H7 (cell line): ENCODE measurements at regions not wholly inside any gene's neighbourhood (a gene's known extent, or its start where the extent isn't known, plus 50 kb on each side); places are given as distances from the start of the nearest gene placed in this dataset.

Experiments used
- DNase-seq: peaks from one replicate; pipeline ENCODE4 v3.0.0; 2012
- H3K27me3 ChIP-seq: 2 replicates; pipeline ENCODE4 v1.6.0; 2011; ENCODE audit warnings: mild to moderate bottlenecking, low read length; ENCODE audit not compliant: control insufficient read depth, insufficient read depth
- H3K36me3 ChIP-seq: replicated peaks from 2 replicates; pipeline ENCODE4 v1.5.1; 2011; ENCODE audit warnings: low read length; ENCODE audit not compliant: control insufficient read depth, insufficient read depth
- H3K4me3 ChIP-seq: 2 replicates; pipeline ENCODE4 v1.5.1; 2011; ENCODE audit warnings: low read depth, mild to moderate bottlenecking, control low read depth, low read length, moderate library complexity; ENCODE audit not compliant: insufficient read depth

DNA sequence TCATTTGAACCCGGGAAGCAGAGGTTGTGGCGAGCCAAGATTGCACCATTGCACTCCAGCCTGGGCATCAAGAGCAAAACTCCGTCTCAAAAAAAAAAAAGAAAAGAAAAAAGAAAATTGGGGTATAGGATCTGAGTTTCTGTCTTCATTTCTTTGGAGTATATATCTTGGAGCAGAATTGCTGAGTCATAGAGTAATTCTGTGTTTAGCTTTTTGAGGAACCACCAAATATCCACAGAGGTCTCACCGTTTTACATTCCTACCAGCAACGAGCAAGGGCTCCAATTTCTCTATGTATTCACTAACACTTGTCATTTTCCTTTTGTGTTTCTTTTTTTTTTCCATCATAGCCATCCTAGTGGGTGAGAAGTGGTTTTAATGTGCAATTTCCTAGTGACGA, 87.6 kb upstream of the TEX51 start:
- H3K27me3 ChIP-seq: no peaks in the 10 kb centered on the region
- DNase-seq: no peak
- no peaks in the 10 kb centered on the region for H3K36me3 ChIP-seq
- H3K4me3 ChIP-seq: no peak overlapping the region

DNA sequence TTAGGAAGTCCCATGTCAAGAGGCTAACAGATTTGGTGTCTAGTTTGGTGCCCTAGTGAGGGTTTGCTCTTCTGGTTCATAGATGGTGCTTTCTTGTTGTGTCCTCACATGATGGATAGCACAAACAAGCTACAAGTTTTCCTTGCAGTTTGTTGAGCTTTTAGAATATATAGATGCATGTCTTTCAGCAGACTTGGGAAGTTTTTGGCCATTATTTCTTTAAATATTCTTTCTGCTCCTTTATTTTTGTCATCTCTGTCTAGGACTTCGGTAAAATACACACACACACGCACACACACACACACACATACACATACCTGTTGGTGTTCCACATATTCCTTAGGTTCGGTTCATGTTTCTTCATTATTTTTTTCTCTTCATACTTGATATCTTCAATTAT, 81.5 kb upstream of the TEX51 start:
- H3K4me3 ChIP-seq: no peak overlapping the region
- no peaks in the 10 kb centered on the region for H3K36me3 ChIP-seq
- DNase-seq: no peak
- H3K27me3 ChIP-seq: no peaks in the 10 kb centered on the region

DNA sequence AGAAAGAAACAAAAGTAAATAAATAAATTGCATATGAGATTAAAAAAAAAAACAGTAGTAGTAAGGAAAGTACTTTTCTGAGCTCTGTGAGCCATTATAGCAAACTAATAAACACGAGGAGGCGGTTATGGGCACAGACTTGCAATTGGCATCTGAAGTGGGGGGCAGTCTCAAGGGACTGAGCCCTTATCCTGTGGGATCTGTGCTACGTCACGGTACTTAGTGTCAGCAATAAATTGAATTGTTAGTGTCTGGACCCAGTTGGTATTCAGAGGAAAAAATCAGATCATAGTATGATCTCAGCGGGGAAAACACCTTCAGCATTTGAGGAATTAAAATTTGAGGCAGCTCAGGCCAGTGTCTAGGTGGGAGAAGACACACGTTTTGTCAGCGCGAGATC, 76.6 kb upstream of the TEX51 start:
- no peak for DNase-seq
- Histone ChIP-seq H3K4me3 (no peak overlapping the region), H3K27me3 (peaks cover 2% of the 10 kb centered on the region; the same call in 1 of the 2 replicates), H3K36me3 (no peaks in the 10 kb centered on the region)

DNA sequence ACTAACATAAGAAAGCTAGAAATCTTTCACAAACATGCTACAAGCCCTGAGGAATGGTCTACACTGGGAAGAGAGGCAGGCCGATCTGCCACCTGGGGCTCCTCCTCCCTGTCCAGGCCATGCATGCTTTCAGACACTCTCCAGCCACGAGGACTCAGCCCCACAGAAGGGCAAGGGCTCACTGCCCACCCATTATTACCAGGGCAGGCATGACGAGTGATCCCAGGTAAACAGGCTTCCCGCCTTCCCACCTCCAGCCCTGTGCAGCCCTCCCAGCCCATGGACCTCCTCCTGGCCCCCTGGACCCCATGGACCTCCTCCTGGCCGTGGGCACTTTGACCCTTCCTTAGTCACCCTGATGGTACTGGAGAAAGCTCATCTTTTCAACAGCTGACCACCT, 75.8 kb upstream of the TEX51 start:
- no peak for DNase-seq
- H3K4me3 ChIP-seq: no peak overlapping the region

DNA sequence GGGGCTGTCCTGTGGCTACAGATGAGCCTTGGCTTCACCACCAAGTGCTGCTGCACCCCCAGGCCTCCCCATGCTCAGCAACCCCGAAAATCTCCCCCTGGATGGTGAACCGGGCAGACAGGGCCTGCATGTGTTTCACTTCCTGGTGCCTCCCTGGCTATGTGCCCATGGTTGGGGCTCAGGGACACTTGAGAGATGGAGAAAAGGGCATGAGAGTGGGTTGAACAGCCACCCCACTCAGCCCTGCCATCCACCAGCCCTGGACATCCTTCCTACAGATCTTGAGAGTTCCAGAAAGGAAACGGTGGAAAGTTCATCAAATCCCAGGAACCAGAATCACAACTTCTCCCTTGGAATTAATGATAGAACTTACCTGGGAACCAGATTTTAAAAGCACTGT, 74.7 kb upstream of the TEX51 start:
- no peak for DNase-seq
- Histone ChIP-seq H3K27me3 (peaks cover 2% of the 10 kb centered on the region; the same call in 1 of the 2 replicates), H3K4me3 (no peak overlapping the region), H3K36me3 (no peaks in the 10 kb centered on the region)

More for the DNA sequence above, 75.8 kb upstream of the TEX51 start:
- Histone ChIP-seq H3K27me3 (peaks cover 2% of the 10 kb centered on the region; the same call in 1 of the 2 replicates), H3K36me3 (no peaks in the 10 kb centered on the region)

DNA sequence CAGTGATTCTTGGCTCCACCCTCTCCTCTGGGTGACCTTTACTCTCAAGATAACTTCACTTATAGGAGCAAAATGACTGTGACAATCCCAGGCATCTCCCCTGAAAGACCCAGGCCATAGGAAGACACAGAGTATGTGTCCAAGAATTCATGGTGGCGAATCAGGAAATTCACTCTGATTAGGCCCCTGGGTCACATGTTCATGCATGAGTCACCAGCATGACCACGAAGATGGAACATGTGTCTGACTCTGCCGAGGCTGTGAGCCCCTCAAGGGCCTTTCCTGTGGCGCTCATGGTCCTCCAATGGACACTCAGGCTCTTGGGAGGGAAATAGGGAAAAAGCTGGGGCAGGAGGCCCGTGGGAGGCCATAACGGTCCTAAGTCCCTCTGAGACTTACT, 74.0 kb upstream of the TEX51 start:
- no peak for DNase-seq
- Histone ChIP-seq H3K36me3 (no peaks in the 10 kb centered on the region), H3K27me3 (peaks cover 2% of the 10 kb centered on the region; the same call in 1 of the 2 replicates), H3K4me3 (no peak overlapping the region)

DNA sequence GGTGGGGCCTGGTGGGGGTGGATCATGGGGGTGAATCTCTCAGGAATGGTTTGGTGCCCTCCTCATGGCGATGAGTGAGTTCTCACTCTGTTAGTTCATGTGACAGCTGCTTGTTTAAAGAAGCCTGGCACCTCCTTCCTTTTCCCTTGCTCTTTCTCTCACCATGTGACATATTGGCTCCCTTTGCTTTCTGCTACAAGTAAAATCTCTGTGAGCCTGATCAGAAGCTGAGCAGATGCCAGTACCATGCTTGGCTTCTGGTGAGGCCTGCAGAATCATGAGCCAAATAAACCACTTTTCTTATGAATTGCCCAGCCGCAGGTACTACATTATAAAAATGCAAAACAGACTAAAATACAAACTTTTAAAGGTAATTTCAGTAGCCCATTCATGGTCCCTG, 73.4 kb upstream of the TEX51 start:
- Histone ChIP-seq H3K27me3 (peaks cover 2% of the 10 kb centered on the region; the same call in 1 of the 2 replicates), H3K4me3 (no peak overlapping the region), H3K36me3 (no peaks in the 10 kb centered on the region)
- DNase-seq: no peak

DNA sequence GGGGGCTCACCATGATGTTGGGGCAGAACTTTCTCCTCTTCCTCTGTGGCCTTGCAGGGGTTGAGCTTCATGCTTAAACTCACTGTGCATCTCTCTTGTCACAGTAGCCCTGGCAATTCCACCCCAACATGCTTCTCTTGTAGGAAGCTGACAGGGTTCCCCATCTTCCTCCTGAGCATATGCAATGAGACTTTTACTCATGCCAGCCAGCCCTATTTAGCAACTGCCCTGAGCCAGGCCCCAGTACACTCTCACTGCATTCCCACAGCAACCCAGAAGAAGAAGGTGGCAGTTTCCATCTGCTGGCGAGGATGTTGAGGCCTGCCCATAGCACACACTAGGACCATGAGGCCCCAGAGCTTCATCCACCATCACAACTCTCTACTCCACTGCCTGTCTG, 72.2 kb upstream of the TEX51 start:
- peaks cover 2% of the 10 kb centered on the region; the same call in 1 of the 2 replicates for H3K27me3 ChIP-seq
- H3K36me3 ChIP-seq: no peaks in the 10 kb centered on the region
- no peak for DNase-seq
- no peak overlapping the region for H3K4me3 ChIP-seq

DNA sequence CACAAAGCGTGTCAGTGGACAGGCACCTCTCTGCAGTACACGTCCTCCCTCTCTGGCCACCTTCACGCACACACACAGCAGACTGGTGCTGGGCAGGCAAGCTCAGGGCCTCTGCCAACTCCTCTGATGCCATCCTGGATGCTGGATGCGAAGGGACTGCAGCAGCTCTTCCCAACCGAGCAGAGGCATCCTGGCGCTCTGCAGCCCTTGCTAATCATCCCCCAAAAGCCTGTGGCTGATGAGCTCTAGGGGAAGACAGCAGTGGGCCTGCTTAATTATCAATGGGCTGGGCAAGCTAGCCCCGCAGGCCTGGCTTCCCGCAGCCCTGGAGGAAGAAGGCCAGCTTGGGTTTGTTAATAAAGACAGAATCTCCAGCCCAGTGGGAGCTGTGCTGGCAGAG, 71.3 kb upstream of the TEX51 start:
- Histone ChIP-seq H3K36me3 (no peaks in the 10 kb centered on the region), H3K27me3 (peaks cover 2% of the 10 kb centered on the region; the same call in 1 of the 2 replicates), H3K4me3 (no peak overlapping the region)
- peak; percentile 63 for DNase-seq

DNA sequence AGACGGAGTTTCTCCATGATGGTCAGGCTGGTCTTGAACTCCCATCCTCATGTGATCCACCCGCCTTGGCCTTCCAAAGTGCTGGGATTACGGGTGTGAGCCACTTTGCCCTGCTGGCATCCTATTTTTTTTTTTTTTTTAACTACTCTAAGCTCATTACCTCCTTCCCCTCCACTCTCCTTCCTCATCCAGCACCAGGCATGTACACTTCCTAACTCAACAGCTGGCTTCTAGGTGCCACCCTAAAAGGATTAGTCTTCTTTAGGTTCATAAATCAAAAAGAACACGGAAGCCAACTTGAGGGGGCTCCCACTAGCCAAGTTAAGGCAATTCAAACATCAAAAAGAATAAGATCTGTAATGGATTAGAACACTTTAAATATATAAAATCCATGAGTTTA, 70.6 kb upstream of the TEX51 start:
- H3K36me3 ChIP-seq: no peaks in the 10 kb centered on the region
- peaks cover 2% of the 10 kb centered on the region; the same call in 1 of the 2 replicates for H3K27me3 ChIP-seq
- no peak for DNase-seq
- H3K4me3 ChIP-seq: no peak overlapping the region

DNA sequence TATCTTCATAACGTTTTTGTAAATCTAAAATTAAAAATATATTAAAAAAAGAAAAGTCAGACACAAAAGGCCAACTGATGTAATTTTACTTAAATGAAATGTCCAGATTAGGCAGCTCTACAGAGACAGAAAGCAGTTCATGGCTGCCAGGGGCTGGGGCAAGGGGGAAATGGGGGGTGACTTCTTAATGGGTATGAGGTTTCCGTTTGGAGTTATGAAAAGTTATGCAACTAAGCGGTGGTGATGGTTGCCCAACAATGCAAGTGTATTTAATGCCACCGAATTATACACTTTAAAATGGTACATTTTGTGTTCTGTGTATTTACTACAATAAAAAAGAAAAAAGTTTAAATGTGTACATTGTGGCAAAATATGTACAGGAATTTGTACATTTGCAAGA, 70.2 kb upstream of the TEX51 start:
- no peak overlapping the region for H3K4me3 ChIP-seq
- DNase-seq: no peak
- H3K27me3 ChIP-seq: peaks cover 2% of the 10 kb centered on the region; the same call in 1 of the 2 replicates
- no peaks in the 10 kb centered on the region for H3K36me3 ChIP-seq

DNA sequence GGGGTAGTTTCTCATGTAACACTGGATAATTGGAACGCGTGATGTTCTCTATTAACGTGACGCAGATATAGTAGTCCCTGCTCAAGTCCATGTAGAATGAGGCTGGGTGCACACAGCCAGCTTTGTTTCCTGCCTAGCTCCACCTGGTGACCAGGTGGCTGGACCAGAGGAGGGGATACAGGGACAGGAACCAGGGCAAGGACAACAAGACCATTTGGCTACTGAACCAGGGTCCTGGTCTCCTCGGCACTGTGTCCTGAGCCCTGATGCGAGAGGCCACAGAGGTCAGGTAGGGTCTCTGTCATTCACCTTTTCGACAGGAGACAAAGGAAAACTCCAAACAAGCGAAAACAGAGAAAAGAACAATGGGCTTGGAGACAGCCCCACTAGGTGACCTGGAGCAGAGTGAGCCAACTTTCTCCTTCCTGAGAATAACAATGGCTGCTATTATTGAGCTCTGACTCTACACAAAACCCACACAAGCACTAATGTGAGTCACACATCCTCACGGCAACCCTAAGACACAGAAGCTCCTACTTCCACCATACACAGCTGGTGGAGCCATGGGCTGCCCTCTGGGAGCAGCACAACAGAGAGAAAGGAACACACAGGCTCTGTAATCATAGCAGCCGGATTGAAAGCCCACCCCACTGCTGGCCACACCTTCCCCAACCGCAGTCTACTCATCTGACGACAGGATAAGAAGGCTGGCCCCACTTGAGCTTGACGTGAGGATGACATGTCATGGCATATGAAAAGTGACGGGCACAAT, 67.3 kb upstream of the TEX51 start:
- Histone ChIP-seq H3K36me3 (no peaks in the 10 kb centered on the region), H3K4me3 (no peak overlapping the region), H3K27me3 (peaks cover 2% of the 10 kb centered on the region; the same call in 1 of the 2 replicates)
- DNase-seq: no peak

DNA sequence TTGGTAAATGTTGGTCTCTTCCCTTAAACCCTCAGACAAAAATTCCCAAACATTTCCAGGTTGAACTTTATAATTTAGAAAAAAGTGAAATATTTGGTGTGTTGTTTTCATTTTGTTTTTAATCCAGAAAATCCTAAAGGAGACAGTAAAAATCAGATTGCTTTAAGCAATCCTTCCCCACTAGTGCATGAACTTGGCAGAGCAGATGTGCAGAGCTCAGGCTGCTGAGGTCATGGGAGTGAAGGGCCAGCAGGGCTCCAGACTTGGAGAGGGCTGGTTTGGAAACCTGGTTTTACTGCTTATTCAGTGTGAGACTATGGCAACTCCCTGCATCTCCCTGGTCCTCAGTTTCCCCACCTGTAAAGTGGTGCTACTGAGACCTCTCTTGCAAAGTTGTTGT, 66.7 kb upstream of the TEX51 start:
- no peaks in the 10 kb centered on the region for H3K27me3 ChIP-seq
- H3K4me3 ChIP-seq: no peak overlapping the region
- no peaks in the 10 kb centered on the region for H3K36me3 ChIP-seq
- no peak for DNase-seq

DNA sequence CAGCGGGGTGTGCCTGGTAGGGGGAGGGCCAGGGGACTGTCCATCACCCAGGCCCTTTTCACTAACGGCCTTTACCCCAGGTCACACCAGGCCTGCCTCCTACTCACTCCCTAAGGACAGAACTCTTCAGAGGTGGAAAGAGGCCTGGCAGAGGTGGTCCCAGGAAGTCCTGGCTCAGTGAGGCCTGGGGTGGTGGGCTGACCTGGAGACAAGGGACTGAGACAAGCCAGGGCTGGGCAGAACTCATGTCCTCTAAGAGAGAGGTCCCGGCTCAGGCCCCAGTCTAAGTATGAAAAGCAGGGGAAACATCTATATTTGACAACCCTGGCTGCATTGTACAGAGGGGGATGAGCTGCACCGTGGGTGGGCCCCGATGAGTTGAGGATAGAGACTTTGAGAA, 65.9 kb upstream of the TEX51 start:
- no peaks in the 10 kb centered on the region for H3K36me3 ChIP-seq
- no peaks in the 10 kb centered on the region for H3K27me3 ChIP-seq
- no peak overlapping the region for H3K4me3 ChIP-seq
- DNase-seq: no peak

DNA sequence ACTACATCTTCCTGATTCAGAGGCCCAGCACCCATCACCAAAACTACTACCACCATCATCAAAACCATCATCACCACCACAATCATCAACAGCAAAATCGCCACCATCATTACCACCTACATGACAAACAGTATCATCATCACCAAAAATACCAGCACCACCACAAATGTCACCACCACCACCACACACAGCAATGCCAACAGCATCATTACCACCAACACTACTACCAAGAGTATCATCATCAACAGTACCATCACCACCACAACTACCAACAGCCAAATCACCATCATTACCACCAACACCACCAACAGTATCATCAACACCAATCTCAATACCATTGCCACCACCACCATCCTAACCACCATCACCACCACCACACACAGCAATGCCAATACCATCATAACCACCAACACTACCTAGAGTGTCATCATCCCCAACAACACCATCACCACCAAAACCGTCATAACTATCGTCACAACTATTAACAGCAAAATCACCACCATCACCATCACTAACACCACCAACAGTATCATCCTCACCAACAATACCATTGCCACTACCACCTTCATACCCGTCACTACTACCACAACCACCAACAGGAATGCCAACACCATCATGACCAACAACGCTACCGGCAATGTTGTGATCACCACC, 64.6 kb upstream of the TEX51 start:
- no peak for DNase-seq
- Histone ChIP-seq H3K27me3 (no peaks in the 10 kb centered on the region), H3K4me3 (no peak overlapping the region), H3K36me3 (no peaks in the 10 kb centered on the region)
